Left forelimb (tissue), 1 donor: ENCODE measurements at regions not wholly inside any gene's neighbourhood (a gene's known extent, or its start where the extent isn't known, plus 50 kb on each side); places are given as distances from the start of the nearest gene placed in this dataset.

Experiments used
- DNase-seq: peaks from one replicate; pipeline ENCODE4 v3.0.0-alpha.2; 2018; ENCODE audit warnings: low spot score

DNA sequence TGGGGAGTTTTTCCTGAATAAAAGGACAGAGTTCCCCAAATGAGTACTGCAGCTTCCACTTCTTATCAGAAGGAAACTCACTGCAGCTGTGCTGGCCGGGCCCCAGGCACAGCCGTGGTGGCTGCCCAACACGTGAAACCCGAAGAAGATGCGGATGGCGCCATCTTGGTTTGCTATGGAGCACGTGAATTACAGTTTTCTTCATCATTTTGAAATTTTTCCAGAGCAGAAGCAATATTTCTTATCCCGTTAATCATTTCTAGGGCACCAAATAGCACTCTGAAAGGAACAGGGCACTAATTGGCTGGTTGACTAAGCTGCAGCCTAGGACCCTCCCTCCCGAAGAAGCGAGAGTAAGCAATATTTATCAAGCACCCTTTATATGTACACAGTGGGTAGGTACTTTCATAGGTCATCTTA, 63.2 kb upstream of the EPS8L3 start:
- DNase-seq = no peak

DNA sequence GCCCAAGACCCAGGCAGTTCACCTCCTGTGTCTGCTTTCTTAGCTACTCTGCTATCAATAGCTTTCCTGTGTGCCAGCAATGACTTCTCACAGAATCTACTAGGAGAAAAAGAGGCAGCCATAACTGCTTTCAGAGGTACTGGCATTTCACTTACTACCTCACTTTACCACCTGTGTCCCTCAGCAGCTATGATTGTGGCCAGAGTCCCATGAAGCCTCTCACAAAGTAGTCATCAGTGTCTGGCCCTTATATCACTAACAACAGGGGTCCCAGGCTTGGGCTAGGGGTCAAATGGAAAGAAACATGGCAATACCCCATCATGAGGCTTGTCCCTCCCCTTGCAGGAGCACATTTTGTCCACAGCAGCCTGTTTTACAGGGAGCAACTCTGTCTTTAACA, 62.7 kb upstream of the EPS8L3 start:
- DNase-seq = no peak

DNA sequence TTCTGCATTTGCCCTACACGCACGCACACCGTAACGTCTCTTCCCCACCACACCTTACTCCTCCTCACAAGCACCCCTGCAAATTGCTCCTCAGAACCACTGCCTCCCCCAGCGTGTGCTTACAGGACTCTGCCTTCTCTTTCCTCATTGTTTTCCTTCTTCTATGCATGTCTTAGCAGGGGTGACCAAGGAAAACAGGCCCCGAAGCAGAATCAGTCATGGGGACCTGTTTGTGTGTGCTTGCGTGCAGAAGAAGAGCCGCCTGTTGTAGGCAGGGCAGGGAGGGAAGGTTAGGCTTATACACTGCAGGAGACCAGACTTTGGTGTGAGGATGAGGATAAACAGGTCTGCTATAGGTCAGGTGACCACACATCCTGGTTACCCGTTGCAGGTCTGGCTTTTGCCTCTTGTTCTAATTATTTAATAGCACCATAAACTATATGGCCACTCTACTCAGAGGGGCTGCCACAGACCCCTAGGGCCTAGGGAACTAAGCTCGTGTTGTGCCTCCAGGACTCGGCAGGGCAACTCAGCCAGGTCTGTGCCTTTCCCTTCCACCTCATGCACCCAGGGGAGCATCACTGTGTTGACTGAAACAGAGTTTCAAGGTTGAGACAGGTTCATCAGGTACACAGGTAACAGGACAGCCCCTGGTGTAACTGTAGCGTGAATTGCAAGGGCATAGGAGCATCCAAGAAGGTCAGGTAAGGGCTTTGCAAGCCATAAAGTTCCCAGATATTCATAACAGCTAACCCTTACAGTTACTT, 60.8 kb upstream of the EPS8L3 start:
- no peak for DNase-seq

DNA sequence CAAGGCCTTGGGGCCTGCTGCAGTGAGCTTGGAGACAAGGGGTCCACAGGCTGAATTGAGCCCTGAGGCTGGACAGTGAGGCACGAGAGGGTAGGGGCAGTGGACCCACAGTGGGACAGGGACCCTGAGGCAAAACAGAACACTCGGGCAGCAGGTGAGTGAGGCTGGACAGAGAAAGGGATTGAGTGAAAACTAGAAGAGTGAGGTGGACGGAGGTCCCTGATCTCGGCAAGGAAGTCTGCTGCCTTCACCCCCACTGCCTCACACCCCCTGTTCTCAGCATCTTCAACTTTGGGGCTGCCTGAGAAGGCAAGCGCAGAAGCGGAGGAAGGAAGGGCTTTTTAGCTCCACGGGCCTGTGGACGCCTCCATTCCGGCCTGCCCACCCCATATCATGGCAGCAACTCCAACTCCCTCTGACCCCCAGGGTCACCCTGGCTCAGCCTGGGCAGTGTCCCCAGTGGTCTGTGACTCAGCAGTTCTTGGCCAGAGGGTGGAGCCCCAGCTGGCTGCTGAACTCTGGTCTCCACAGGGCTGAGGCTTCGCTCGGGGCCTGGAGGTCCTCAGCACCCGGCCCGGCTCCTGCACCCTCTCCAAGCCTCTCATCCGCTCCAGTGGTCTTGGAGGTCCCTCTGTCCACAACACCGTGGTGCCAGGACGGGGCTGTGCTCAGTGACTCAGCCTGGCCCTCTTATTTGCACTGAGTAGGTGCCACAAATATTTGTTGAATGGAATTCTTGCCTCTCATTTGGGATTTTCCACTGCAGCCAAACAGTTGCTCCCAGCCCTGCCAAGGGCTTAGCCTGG, 60.0 kb upstream of the EPS8L3 start:
- DNase-seq = no peak

DNA sequence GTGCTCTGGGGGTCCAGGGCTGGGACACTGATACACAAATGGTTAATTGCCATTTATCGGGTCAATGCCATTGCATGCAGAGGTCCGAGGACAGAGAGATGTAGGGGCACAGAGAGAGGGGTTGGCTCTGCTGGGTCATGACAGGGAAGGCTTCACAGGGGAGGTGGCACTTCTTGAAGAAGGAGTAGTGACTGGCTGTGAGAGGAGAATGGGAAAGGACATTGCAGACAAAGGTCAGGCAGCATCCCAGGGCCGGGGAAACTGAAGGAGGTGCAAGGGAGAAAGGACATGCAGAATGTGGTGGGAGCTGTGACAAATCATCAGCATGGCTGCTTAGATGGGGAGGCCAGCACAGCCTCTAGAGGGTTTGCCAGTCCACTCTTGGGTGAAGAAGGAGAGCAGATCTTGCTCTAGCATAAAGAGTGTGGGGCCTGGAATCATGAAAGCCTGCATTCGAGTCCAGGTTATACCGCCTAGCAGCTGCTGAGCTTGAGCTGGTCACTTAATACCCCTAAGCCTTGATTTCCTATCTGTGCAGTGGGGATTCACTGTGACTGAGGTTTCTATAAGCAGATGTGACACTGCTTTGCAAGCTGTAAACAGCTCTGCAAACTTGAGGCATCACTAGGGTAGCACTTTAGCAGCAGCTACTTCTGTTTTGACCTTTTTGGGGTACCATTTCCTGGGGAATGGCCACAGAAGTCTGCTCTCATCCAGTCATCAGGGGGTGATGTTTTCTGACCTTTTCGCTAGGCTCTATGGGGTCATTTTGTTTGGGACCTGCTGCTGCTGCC, 59.2 kb upstream of the EPS8L3 start:
- no peak for DNase-seq

DNA sequence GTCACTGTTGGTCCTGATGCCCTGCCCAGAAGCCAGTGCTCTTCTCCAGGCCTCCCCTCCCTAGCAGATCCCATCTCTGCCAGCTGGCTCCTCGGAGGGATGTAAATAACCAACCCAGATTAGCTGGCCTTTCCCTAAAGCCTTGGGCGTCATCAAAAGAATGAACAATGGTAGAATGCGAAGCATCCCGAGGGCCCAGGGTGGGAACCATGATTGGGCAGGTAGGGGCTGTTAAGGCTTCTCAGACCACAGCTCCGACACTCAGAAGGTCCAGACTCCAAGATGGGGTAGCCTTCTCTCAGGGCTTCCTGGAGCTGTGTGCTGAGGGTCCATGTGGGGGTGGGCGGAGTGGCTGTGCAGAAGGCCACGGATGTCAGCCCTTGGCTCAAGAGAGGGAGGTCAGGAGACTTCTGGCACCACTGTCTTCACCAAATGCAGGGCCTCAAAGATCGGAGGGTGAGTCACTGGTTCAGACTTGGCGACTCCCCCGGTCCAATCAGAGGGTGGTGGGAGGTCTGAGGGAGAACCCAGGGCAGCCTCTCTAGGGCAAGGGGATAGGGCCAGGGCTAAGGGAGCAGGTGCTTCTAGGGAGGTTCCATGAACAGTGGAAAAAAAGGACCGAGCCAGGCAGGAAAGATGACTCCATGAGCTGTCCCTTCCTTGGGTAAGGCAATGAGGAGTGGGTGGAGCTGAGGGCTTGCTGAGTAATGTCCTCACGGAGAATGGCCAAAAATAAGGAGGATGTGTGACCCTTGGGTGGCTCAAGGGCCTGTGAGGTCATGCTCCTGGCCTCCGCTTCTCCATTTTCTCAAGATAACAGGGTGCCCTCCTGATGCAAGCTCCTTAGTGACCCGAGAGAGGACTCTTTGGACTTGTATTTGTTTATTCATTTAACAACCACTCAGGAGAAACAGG, 58.4 kb upstream of the EPS8L3 start:
- DNase-seq = no peak

DNA sequence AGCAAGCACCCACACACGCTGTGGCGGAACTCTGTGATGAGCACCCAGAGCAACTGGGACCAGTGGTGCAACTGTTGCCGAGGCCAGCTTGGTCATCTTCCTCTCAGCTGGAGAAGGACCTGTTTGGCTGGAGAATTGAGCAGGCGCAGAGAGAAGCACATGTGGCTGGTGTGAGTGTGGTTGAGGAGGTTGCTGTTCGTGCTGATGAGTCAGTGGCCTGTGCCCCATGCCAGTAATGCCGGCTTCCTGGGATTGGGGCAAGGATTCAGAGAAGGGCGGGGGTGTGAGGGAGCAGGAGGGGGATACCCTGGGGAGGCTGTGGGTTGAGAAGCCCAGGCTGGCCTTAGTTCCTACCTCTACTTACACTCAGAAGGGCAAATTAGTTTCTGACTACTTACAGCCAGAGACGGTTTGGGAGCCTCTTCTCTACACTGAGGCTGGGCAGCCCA, 57.5 kb upstream of the EPS8L3 start:
- no peak for DNase-seq

DNA sequence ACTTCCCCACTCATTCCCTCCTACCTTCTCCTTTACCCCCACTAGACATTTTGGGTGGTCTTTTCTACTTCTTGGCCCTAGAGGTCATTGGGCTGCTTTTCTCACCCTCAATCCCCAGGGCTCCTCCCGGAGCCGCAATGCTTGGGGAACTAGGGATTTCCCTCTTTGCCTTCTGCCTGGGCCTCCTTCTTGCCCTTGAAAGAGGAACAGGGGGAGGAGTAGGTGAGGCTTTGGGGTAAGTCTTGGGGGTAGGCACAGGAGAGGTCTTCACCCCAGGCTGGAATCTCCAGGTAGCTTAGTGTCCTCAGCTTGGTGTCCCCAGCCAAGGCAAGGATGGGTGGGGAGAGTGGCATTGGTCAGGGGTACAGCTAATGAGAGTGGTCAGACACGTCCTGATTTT, 56.2 kb upstream of the EPS8L3 start:
- DNase-seq = no peak

DNA sequence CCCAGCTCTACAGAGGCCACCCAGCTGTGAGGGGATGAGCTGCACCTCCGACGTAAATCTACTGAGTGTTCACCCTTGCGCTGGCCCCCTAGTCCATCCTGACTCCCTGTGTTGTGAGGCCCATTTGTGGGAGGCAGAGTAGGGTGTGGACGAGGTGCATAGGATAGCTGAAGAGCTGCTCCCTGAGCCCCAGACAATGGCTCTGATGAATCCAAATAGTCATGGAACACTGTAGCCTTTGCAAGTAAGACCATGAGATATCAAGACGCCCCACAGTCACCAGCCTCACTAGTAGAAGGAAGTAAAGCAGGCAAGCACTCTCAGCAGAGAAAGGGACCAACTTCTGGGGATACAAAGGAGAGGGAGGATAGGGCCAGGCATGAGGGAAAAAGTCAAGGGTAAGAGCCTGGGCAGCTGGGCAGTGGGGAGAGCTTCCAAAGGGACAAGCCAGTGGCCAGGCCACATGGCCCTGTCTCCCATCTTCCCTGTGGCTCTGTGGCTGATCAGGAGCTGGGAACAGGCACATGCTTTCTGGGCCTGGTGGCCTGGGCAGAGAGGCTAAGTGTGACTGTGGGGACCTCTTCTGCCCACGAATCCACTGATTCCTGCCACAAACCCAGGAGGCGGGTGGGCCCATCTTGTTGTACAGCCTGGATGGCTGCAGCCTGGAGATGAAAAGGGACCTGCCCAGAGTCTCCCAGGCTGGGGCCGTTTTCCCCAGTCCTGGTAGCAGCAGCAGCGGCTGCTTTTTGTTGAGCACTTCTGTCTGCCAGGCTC, 55.5 kb upstream of the EPS8L3 start:
- no peak for DNase-seq

DNA sequence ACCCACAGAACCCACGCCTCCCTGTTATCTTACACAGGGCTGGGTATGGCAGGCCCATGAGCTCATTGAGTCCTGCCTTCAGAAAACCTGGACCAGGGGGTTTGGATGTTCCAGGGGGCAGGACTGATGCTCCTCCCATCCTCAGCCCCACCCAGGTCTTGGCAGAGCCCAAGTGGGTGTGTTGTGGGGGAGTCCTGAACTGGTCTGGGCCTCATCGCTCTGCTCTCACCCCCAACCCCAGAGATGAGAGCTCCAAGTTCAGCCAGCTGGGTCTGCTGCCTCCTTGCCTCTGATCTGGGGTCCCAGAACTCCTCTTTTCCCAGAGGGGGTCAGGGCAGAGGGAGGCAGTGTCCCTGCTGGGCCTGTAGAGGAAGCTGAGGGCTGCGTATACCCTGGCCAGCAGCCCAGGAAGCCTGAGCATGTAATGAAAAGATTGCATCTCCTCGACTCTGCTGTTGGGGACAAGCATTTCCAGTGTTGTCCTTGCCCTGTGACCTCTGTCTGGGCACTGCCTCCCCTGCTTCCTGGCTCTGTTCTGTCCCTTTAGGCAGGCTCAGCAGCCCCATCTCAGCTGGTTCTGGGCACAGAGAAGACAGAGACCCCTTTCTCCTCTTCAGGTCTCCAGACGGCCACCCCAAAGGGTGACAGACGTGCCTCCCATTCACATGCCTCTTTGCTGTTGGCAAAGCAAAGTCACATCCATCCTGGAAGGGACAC, 54.7 kb upstream of the EPS8L3 start:
- DNase-seq = no peak

DNA sequence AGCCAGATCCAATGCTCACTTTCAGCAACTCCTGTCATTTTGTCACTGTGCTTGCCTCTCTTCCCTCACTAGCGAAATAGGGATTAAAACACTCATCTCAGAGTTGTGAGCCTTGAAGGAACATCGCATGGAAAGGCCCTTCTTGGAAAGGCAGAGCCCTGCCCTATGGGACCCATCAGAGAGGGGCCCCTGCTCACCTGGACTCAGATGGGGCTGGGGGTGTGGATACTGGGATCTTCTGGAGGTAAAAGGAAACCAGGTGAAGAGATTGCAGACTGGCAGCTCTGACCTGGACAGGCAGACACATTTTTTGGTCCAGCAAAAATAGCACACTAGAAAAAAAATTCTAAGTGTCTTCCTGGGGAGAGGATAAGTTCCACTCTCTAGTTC, 54.2 kb upstream of the EPS8L3 start:
- DNase-seq = no peak

DNA sequence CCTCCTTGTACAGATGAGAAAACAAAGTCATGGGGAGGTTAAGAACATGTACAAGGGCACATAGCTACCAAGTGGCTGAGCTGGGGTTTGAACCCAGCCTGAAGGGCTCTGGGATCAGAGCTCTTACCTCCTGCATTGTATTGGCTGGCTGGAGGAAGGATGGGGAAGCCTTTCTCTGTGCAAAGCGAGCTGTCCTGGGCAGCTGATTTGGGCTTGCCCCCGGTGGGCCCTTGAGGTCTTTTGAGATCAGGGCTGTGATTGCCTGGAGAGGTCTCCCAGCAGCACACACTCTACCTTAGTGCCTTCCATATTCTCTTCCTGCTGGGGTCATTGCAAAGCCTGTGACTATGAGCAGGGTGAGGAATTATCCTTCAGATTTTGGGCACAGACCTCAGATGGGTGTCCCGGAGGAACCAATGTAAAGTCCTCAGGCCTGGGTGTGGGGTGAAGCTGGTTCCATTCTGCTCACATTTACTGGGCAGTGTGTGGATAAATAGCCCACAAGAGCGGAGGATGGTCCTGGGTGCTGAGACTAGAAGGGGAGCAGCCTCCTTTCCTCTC, 53.3 kb upstream of the EPS8L3 start:
- DNase-seq = no peak

DNA sequence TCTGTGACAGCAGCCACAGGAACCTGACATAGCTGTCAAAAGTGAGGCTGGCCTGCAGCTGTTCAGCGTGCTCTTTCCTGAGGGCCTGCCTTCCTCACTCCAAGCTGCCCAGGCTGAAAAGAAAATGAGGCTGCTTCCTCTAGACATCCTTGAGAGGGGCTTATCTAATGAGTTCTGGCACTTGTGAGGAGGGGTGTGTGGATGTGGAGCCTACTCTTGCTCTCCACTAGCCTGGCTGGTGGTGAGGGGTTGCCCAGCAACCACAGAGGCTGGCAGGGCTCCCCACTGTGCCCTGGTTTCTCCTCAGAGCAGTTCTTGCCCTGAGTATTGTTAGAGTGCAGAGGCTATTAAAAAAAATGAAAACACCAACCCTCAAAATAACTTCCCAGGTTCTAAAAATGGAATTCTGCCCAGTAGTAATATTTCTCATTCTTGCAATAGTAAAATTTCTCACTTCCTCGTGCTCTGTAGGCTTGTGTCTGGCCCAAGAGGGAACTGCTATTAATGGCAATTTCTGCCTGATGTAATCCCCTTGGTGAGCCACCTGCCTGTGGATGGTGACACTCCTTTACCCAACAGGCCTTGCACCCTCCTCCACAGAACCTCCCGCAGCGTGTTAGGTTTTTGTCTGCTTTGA, 52.6 kb upstream of the EPS8L3 start:
- no peak for DNase-seq

DNA sequence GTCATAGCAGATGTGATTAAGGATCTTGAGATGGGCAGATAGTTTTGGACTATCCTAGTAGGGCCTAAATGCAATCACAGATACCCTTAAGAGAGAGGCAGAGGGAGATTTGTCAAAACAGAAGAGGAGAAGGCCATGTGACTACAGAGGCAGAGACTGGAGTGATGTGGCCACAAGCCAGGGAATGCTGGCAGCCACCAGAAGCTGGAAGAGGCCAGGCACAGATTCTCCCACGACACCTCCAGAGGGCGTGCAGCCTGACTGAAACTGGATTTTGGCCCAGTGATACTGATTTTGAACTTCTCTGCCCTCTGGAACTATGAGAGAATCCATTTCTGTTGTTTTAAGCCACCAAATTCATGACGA, 52.1 kb upstream of the EPS8L3 start:
- DNase-seq = no peak

DNA sequence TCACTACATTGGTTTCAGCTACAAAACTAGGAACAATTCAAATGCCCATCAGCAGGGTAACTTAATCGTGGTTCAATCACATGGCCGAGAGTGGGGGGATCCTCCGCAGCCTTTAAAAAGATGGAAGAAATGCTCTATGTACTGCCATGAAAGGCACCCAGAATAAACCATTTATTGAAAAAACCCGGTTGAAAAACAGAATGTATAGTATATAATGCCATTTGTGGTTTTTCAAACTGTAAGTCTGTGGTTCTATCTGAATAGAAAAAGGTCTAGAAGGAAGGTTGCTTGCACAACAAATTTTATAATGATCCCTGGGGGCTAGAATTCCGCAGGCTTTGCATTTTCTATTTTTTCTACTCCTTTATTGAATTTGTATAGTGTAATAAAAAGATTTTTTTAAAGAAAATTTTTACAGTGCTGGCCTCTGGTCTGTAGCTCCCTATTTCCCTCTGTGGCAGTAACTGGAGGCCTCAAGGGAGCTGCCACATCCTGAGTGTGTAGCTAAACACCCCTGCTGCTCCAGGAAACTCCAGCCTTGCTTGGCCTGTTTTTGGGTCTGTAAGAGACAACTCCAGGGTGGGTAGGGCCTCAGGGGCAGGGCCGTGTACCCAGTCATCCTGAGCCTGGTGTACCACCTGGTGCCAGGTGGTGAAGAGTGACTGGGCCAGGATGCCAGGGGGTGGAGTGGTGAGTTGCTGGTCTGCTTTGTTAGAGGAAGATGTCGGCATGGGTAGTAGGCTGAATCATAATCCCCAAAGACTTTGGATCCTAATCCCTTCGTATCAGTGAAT, 51.5 kb upstream of the EPS8L3 start:
- peak; percentile 12 for DNase-seq

DNA sequence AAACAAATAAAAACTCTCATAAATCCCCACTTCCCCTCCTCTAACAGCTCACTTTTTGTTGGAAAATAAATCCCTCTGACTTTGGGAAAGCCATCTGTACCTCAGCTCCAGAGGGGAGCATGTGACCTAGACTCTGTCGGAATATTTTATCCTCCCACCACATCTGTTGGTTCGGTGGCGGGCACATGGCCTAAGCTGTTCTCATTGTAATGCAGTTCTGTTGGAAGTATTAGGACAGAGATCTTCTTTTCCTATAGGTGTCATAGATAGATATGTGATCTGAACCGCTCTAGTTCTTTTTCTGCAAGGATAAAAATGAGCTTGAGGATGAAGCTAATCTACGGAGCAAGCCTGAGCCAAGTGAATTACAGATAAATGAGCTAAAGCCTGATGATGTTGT, 50.5 kb upstream of the EPS8L3 start:
- DNase-seq = peak; percentile 23
